ENCODE measurements at regions not wholly inside any gene's neighbourhood (a gene's known extent, or its start where the extent isn't known, plus 50 kb on each side); places are given as distances from the start of the nearest gene placed in this dataset.

GRCh38 chr13:75154331-75154730 lies 327.6 kb downstream of the TBC1D4 start:
- no peaks in the 10 kb centered on the region for H3K9me3 ChIP-seq
- no peaks in the 10 kb centered on the region for H3K36me3 ChIP-seq
- no peaks in the 10 kb centered on the region for H3K4me1 ChIP-seq
- no peak overlapping the region for H3K27ac ChIP-seq
- H3K4me3 ChIP-seq (replicated peaks in 1 of 3), result no peak overlapping the region
- WGBS, 2 donors, result 70 to 71% methylated on average over 4 of the region's 4 CpGs
- DNase-seq, result no peak
- intact Hi-C loops (cut with DNase I), result no loop called here
- TF ChIP-seq, protein P1, sequence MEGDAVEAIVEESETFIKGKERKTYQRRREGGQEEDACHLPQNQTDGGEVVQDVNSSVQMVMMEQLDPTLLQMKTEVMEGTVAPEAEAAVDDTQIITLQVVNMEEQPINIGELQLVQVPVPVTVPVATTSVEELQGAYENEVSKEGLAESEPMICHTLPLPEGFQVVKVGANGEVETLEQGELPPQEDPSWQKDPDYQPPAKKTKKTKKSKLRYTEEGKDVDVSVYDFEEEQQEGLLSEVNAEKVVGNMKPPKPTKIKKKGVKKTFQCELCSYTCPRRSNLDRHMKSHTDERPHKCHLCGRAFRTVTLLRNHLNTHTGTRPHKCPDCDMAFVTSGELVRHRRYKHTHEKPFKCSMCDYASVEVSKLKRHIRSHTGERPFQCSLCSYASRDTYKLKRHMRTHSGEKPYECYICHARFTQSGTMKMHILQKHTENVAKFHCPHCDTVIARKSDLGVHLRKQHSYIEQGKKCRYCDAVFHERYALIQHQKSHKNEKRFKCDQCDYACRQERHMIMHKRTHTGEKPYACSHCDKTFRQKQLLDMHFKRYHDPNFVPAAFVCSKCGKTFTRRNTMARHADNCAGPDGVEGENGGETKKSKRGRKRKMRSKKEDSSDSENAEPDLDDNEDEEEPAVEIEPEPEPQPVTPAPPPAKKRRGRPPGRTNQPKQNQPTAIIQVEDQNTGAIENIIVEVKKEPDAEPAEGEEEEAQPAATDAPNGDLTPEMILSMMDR (IDR thresholded peaks at IDR 0.05), result no peak
- TF ChIP-seq POLR2A (IDR thresholded peaks at IDR 0.05), result no peak
- H3K27me3 ChIP-seq, result no peaks in the 10 kb centered on the region

- no peak for DNase-seq
- Histone ChIP-seq H3K4me3 (replicated peaks in 1 of 3) (no peak overlapping the region), H3K36me3 (no peaks in the 10 kb centered on the region), H3K27me3 (no peaks in the 10 kb centered on the region), H3K4me1 (no peaks in the 10 kb centered on the region), H3K9me3 (no peaks in the 10 kb centered on the region), H3K27ac (no peak overlapping the region)
- TF ChIP-seq, protein P1 (IDR thresholded peaks at IDR 0.05), result no peak
- TF ChIP-seq POLR2A (IDR thresholded peaks at IDR 0.05), result no peak
- intact Hi-C loops (cut with DNase I), result no loop called here
These were observed 328.1 kb downstream of the TBC1D4 start for GRCh38 chr13:75153834-75154233.

DNA sequence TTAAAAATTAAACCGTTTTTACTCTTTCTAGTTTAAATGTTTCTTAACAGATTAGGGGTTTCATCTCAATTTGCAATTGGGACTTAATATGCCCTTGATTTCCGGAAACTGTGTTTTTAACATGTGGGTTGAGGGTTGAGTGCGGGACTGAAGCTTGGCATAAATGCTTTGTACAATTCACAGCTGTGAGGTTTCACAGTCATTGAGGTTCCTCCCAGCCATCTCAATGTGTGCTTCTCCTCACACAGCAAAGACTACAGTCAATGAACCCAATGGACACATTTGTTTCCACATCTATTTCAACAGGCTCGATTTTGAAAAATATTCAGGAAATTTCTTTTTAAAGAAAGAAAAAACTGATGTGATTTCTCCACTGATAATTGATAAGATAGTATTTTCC lies 328.6 kb downstream of the TBC1D4 start:
- Histone ChIP-seq H3K4me1 (no peaks in the 10 kb centered on the region), H3K36me3 (no peaks in the 10 kb centered on the region), H3K27me3 (no peaks in the 10 kb centered on the region), H3K4me3 (replicated peaks in 1 of 3) (no peak overlapping the region), H3K9me3 (no peaks in the 10 kb centered on the region), H3K27ac (no peak overlapping the region)
- 40 to 69% methylated on average over 4 of the region's 4 CpGs for WGBS, 2 donors
- intact Hi-C loops (cut with DNase I), result no loop called here
- no peak for TF ChIP-seq POLR2A (IDR thresholded peaks at IDR 0.05)
- TF ChIP-seq, protein P1 (IDR thresholded peaks at IDR 0.05), result no peak
- DNase-seq, result no peak

DNA sequence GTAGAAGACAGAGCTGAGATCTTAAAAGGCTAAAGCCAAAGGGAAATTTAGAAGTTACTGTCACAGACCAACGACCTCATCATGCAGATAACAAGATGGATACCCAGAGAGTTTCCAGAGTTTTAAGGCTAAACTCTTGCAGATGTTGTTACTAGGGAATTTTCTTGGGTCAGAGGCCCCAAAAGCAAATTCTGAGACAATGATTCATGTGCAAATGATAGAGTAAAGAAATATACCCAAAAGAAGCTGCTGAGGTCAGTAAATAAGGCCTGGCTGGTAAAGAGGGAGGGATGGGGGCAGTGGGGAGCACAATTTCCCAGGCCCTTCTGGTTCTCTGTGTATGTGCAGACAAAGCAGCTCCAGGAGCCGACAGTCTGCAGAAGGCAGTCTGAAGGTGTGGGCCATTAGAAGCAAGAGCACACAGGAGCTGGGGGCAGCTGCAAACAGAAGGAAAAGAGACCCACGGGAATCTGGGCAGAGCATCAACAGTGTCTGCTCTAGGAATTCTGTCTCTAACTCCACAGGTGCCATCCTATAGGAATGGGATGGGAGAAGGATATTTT lies 330.8 kb downstream of the TBC1D4 start:
- Histone ChIP-seq H3K36me3 (no peaks in the 10 kb centered on the region), H3K27ac (no peak overlapping the region), H3K27me3 (no peaks in the 10 kb centered on the region), H3K4me3 (replicated peaks in 1 of 3) (no peak overlapping the region), H3K4me1 (no peaks in the 10 kb centered on the region), H3K9me3 (no peaks in the 10 kb centered on the region)
- 62 to 73% methylated on average over 3 of the region's 3 CpGs for WGBS, 2 donors
- intact Hi-C loops (cut with DNase I), result no loop called here
- TF ChIP-seq POLR2A (IDR thresholded peaks at IDR 0.05), result no peak
- TF ChIP-seq, protein P1 (IDR thresholded peaks at IDR 0.05), result no peak
- DNase-seq, result no peak

DNA sequence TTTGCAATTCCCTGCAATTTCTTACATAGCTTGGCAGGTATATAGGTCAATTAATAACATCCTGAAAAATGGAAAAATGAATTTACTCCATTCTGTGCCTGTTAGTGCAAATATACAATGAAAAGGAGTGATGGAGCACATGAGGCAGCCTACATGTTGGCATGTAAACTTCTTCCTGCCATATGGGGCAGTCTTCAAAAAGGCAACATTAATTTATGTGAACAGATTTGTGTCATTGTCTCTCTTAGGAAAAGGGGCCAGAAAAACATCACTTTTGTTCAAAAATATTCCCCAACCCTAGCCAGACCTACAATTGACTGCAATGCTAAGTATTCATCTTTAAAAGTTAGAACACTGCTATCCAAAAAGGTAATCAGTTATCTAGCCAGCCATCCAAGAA lies 332.2 kb downstream of the TBC1D4 start:
- Histone ChIP-seq H3K9me3 (no peaks in the 10 kb centered on the region), H3K36me3 (no peaks in the 10 kb centered on the region), H3K4me1 (no peaks in the 10 kb centered on the region), H3K27me3 (no peaks in the 10 kb centered on the region), H3K4me3 (replicated peaks in 1 of 3) (no peak overlapping the region), H3K27ac (no peak overlapping the region)
- intact Hi-C loops (cut with DNase I), result no loop called here
- TF ChIP-seq, protein P1 (IDR thresholded peaks at IDR 0.05), result no peak
- TF ChIP-seq POLR2A (IDR thresholded peaks at IDR 0.05), result no peak
- no peak for DNase-seq
